MCF 10A (cell line): ENCODE measurements at regions not wholly inside any gene's neighbourhood (a gene's known extent, or its start where the extent isn't known, plus 50 kb on each side); places are given as distances from the start of the nearest gene placed in this dataset.
"Not testable (repeated sequence)": the region's sequence is repeated elsewhere in the genome, so short reads cannot be mapped to it uniquely, and the experiment has no call there.

Source experiments
- BruUV-seq: library from RNA; stranded (reverse); fragments of 400-500 nt; replicated peaks from 2 replicates; lab custom pipeline; 2021; lab: Mats Ljungman, UMichigan
- CTCF ChIA-PET: fragments of 300-600 bp; sonication (Branson Sonifier 250); formaldehyde crosslinking; extraction: SDS; loops from one replicate; lab custom pipeline; 2021; ENCODE audit warnings: antibody characterized with exemption, inconsistent platforms; lab: Yijun Ruan, JAX
- POLR2A ChIA-PET: fragments of 300-600, 350-650 bp; sonication (Branson Sonifier 250); formaldehyde crosslinking; extraction: SDS; loops from one replicate; lab custom pipeline; 2020; ENCODE audit warnings: antibody characterized with exemption, inconsistent platforms; lab: Yijun Ruan, JAX
- DNase-seq: peaks from one replicate; pipeline ENCODE4 v3.0.0-alpha.2; 2018; ENCODE audit not compliant: unreplicated experiment
- H3K27ac Mint-ChIP-seq: one replicate; pipeline ENCODE4 v1.8.0; 2022; ENCODE audit warnings: mild to moderate bottlenecking, low read depth, mixed read lengths; ENCODE audit not compliant: unreplicated experiment
- H3K27me3 Mint-ChIP-seq: one replicate; pipeline ENCODE4 v1.8.0; 2022; ENCODE audit warnings: mixed read lengths; ENCODE audit not compliant: insufficient read depth, unreplicated experiment
- H3K36me3 Mint-ChIP-seq: one replicate; pipeline ENCODE4 v1.8.0; 2022; ENCODE audit warnings: mild to moderate bottlenecking, moderate library complexity, mixed read lengths; ENCODE audit not compliant: insufficient read depth, unreplicated experiment
- H3K4me1 Mint-ChIP-seq: one replicate; pipeline ENCODE4 v1.8.0; 2022; ENCODE audit warnings: mixed read lengths; ENCODE audit not compliant: insufficient read depth, unreplicated experiment
- H3K4me3 Mint-ChIP-seq: one replicate; pipeline ENCODE4 v1.8.0; 2022; ENCODE audit warnings: mild to moderate bottlenecking, moderate library complexity, mixed read lengths; ENCODE audit not compliant: unreplicated experiment
- H3K9me3 Mint-ChIP-seq: one replicate; pipeline ENCODE4 v1.8.0; 2022; ENCODE audit warnings: mixed read lengths; ENCODE audit not compliant: unreplicated experiment
- intact Hi-C: fragments of 100-400 bp; cut with micrococcal nuclease; formaldehyde crosslinking; loops from 2 replicates; pipeline ENCODE4 v1.14.1; 2022
- TF ChIP-seq, protein P1 (sequence below): fragments of 200-600 bp; IDR thresholded peaks from one replicate; pipeline ENCODE4 v1.8.0; 2022; ENCODE audit warnings: antibody characterized with exemption, mild to moderate bottlenecking; ENCODE audit not compliant: unreplicated experiment

GRCh38 chr3:165503346-165503745, 307.2 kb upstream of the SLITRK3 start:
- Mint-ChIP-seq H3K27me3 (no peaks in the 10 kb centered on the region), H3K4me3 (no peak overlapping the region), H3K9me3 (peaks cover 18% of the 10 kb centered on the region), H3K36me3 (no peaks in the 10 kb centered on the region), H3K4me1 (peaks cover 6% of the 10 kb centered on the region), H3K27ac (no peak overlapping the region)
- no peak for DNase-seq
- no TSS peak for BruUV-seq
- TF ChIP-seq, protein P1, sequence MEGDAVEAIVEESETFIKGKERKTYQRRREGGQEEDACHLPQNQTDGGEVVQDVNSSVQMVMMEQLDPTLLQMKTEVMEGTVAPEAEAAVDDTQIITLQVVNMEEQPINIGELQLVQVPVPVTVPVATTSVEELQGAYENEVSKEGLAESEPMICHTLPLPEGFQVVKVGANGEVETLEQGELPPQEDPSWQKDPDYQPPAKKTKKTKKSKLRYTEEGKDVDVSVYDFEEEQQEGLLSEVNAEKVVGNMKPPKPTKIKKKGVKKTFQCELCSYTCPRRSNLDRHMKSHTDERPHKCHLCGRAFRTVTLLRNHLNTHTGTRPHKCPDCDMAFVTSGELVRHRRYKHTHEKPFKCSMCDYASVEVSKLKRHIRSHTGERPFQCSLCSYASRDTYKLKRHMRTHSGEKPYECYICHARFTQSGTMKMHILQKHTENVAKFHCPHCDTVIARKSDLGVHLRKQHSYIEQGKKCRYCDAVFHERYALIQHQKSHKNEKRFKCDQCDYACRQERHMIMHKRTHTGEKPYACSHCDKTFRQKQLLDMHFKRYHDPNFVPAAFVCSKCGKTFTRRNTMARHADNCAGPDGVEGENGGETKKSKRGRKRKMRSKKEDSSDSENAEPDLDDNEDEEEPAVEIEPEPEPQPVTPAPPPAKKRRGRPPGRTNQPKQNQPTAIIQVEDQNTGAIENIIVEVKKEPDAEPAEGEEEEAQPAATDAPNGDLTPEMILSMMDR = no peak
- POLR2A ChIA-PET = interaction anchor here (0.6 kb wide), 1 partner anchor 181 kb away, joined by 3 read pairs; no protein-coding TSS in a partner anchor
- intact Hi-C loops = no loop called here
- CTCF ChIA-PET = interaction anchor here (1.1 kb wide), 1 partner anchor 9 kb away, joined by 4 read pairs; no protein-coding TSS in a partner anchor

DNA sequence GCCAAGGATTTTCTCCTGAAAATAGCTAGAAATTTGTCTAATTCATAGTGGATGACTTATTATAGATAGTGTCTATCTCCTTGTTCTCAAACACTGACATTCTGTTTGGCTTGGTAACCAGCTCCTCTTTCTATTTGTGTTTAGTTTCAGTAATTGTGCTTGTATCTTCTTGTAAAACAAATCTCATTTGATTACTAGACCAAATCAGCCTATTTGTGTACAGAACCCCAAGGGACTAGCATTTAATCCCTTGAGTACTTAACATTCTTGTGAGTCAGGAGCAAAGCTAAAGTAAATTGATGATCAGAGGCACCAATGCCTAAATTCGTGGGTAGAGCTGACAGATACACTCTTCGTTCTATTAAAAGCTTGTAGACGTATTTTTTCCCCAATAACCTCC, 306.5 kb upstream of the SLITRK3 start:
- Mint-ChIP-seq H3K36me3 (no peaks in the 10 kb centered on the region), H3K4me1 (peaks cover 6% of the 10 kb centered on the region), H3K27ac (no peak overlapping the region), H3K9me3 (peaks cover 18% of the 10 kb centered on the region), H3K4me3 (no peak overlapping the region), H3K27me3 (no peaks in the 10 kb centered on the region)
- POLR2A ChIA-PET = interaction anchor here (0.6 kb wide), 1 partner anchor 182 kb away, joined by 3 read pairs; no protein-coding TSS in a partner anchor
- no TSS peak for BruUV-seq
- TF ChIP-seq, protein P1 = no peak
- DNase-seq = no peak
- intact Hi-C loops = no loop called here
- CTCF ChIA-PET = interaction anchor here (0.8 to 1.1 kb wide), 2 partner anchors 9 to 392 kb away, joined by 4 to 5 read pairs; no protein-coding TSS in a partner anchor

GRCh38 chr3:165498742-165499141, 302.6 kb upstream of the SLITRK3 start:
- POLR2A ChIA-PET, H3K27ac Mint-ChIP-seq, BruUV-seq, CTCF ChIA-PET, H3K4me1 Mint-ChIP-seq, H3K27me3 Mint-ChIP-seq, DNase-seq, H3K36me3 Mint-ChIP-seq, intact Hi-C loops, H3K4me3 Mint-ChIP-seq, H3K9me3 Mint-ChIP-seq: not testable (repeated sequence)

- TF ChIP-seq, protein P1 = no peak
- DNase-seq = peak; percentile 49
- intact Hi-C loops = no loop called here
- Mint-ChIP-seq H3K4me3 (no peak overlapping the region), H3K27ac (no peak overlapping the region), H3K36me3 (no peaks in the 10 kb centered on the region), H3K9me3 (no peaks in the 10 kb centered on the region), H3K4me1 (peaks cover 6% of the 10 kb centered on the region), H3K27me3 (no peaks in the 10 kb centered on the region)
- no TSS peak for BruUV-seq
- ChIA-PET POLR2A (no interaction called here), CTCF (no interaction called here)
These were observed 295.3 kb upstream of the SLITRK3 start for GRCh38 chr3:165491487-165491886.
